Uterus (tissue), 3 donors: ENCODE measurements at regions not wholly inside any gene's neighbourhood (a gene's known extent, or its start where the extent isn't known, plus 50 kb on each side); places are given as distances from the start of the nearest gene placed in this dataset.

Experiments
- DNase-seq, 2 donors: peaks; one replicate each; pipeline ENCODE4 v3.0.0-alpha.2; 2019 to 2020
- H3K27ac ChIP-seq, 2 donors: fragments of 200-600 bp; sonication (generic); 1 replicate in 1 of 2; 2 replicates in 1 of 2; pipeline ENCODE4 v1.5.1; 2016 to 2018
- H3K27me3 ChIP-seq, 2 donors: fragments of 200-600 bp; sonication (generic); one replicate each; pipeline ENCODE4 v1.5.1; 2018 to 2019; ENCODE audit warnings: control low read depth in 1 of 2
- H3K36me3 ChIP-seq, 2 donors: fragments of 200-600 bp; sonication (generic); one replicate each; pipeline ENCODE4 v1.5.1; 2019; ENCODE audit warnings: control low read depth in 1 of 2
- H3K4me1 ChIP-seq, 2 donors: fragments of 200-600 bp; sonication (generic); one replicate each; pipeline ENCODE4 v1.5.1; 2018 to 2019; ENCODE audit warnings: control low read depth in 1 of 2
- H3K4me3 ChIP-seq, 2 donors: fragments of 200-600 bp; sonication (generic); 1 replicate in 1 of 2; 2 replicates in 1 of 2; pipeline ENCODE4 v1.5.1; 2018 to 2019; ENCODE audit warnings: mild to moderate bottlenecking in 1 of 2
- H3K9me3 ChIP-seq, 2 donors: fragments of 200-600 bp; sonication (generic); one replicate each; pipeline ENCODE4 v1.5.1; 2019; ENCODE audit warnings: control low read depth in 1 of 2
- POLR2A ChIP-seq, 2 donors: fragments of 450-650 bp; IDR thresholded peaks; one replicate each; pipeline ENCODE4 v1.6.1; 2016; ENCODE audit warnings: antibody characterized with exemption in 2 of 2, mild to moderate bottlenecking in 1 of 2, moderate library complexity in 1 of 2
- intact Hi-C: fragments of 100-400 bp; cut with DNase I; formaldehyde crosslinking; loops from one replicate; pipeline ENCODE4 v1.15.1; 2023; ENCODE audit warnings: low total_unique reads
- TF ChIP-seq, protein P1 (sequence below), 4 experiments: fragments of 200-600 bp in 2 of 4; fragments of 450-650 bp in 2 of 4; sonication (generic) in 2 of 4; IDR thresholded peaks; one replicate each; pipeline ENCODE4 v1.5.1; 2016 to 2019; ENCODE audit warnings: antibody characterized with exemption in 4 of 4, mild to moderate bottlenecking in 2 of 4, moderate library complexity in 1 of 4
- donor health status: DM: yes; HTN: yes; CAD: no.

DNA sequence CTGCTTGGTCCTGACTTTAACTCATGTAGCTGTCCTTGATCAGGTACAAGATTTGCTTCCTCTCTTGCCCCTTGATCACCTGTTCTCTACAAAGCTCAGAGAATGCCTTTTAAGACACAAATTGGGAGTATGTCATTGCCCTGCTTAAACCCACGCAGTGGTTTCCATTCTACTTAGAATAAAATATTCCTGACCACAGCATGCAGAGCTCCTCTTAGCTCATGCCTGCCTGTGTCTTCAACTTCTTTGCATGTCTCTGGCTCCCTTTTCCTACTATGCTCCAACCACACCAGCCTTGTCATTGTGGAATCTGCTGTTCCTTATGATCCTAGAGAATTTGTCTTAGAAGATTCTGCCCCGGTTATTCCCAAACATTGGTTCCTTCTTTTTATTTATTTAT lies 393.1 kb downstream of the RRAGC start:
- no peak overlapping the region for H3K4me3 ChIP-seq

DNA sequence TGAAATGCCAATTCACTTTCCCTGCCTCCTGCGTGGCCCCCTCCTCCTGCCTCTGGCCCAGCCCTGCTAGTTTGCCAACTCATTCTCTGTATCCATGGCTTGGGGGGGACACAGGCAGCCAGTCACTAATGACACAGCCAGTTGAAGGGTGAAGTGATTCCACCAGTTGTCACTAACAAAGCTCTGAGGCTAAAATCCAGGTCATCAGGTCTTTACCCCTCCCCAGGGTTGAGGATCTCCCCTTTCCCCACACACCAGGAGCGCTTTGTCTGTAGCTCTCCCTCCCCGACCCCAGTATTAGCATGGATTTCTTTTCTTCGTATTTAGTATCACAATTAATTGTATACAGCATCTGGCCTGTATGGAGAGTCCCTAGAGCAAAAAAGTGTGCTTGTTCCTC lies 394.1 kb downstream of the RRAGC start:
- Histone ChIP-seq H3K4me3 (no peak overlapping the region), H3K4me1 (no peaks in the 10 kb centered on the region), H3K36me3 (no peaks in the 10 kb centered on the region), H3K27ac (no peak overlapping the region), H3K27me3 (no peaks in the 10 kb centered on the region), H3K9me3 (no peaks in the 10 kb centered on the region)
- intact Hi-C loops, result no loop called here
- no peak for DNase-seq
- TF ChIP-seq, protein P1, sequence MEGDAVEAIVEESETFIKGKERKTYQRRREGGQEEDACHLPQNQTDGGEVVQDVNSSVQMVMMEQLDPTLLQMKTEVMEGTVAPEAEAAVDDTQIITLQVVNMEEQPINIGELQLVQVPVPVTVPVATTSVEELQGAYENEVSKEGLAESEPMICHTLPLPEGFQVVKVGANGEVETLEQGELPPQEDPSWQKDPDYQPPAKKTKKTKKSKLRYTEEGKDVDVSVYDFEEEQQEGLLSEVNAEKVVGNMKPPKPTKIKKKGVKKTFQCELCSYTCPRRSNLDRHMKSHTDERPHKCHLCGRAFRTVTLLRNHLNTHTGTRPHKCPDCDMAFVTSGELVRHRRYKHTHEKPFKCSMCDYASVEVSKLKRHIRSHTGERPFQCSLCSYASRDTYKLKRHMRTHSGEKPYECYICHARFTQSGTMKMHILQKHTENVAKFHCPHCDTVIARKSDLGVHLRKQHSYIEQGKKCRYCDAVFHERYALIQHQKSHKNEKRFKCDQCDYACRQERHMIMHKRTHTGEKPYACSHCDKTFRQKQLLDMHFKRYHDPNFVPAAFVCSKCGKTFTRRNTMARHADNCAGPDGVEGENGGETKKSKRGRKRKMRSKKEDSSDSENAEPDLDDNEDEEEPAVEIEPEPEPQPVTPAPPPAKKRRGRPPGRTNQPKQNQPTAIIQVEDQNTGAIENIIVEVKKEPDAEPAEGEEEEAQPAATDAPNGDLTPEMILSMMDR (IDR thresholded peaks at IDR 0.05), result no peak
- TF ChIP-seq POLR2A (IDR thresholded peaks at IDR 0.05), result no peak

More for the DNA sequence above, 393.1 kb downstream of the RRAGC start:
- H3K36me3 ChIP-seq, result no peaks in the 10 kb centered on the region
- no peak for DNase-seq
- H3K9me3 ChIP-seq, result no peaks in the 10 kb centered on the region
- intact Hi-C loops, result no loop called here
- TF ChIP-seq, protein P1 (IDR thresholded peaks at IDR 0.05), result no peak
- TF ChIP-seq POLR2A (IDR thresholded peaks at IDR 0.05), result no peak
- no peak overlapping the region for H3K27ac ChIP-seq
- no peaks in the 10 kb centered on the region for H3K27me3 ChIP-seq
- no peaks in the 10 kb centered on the region for H3K4me1 ChIP-seq

DNA sequence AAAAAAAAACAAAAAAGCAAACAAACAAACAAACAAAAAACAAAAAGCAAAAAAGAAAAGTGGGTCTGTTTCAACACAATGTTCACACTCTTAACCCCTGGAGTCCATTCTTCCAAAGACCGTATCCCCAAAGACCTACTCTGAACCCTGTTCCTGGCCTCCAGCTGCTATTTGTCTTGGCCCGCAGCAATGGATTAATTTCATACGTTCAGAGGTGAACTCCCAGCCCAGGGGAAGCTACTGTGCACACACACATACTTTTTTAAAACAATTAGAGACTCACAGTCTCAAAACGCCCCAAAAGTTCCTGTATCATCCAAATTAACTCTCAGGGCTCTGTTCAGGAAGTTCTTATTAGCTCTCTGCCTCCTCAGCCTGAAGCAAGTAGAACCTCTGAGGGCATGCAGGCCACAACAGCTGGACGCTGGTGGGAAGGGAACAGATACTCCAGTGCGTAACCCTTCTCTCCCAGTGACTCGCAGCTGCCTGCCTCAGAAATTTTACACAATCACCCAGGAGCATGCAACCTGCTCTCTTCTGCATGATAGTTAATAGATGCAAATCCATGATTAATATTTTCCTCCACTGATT lies 395.4 kb downstream of the RRAGC start:
- no peak overlapping the region for H3K4me3 ChIP-seq
- no peaks in the 10 kb centered on the region for H3K36me3 ChIP-seq
- TF ChIP-seq, protein P1 (IDR thresholded peaks at IDR 0.05), result no peak
- TF ChIP-seq POLR2A (IDR thresholded peaks at IDR 0.05), result no peak
- no peak for DNase-seq
- H3K27me3 ChIP-seq, result no peaks in the 10 kb centered on the region
- intact Hi-C loops, result no loop called here
- no peak overlapping the region for H3K27ac ChIP-seq
- no peaks in the 10 kb centered on the region for H3K9me3 ChIP-seq
- H3K4me1 ChIP-seq, result no peaks in the 10 kb centered on the region

DNA sequence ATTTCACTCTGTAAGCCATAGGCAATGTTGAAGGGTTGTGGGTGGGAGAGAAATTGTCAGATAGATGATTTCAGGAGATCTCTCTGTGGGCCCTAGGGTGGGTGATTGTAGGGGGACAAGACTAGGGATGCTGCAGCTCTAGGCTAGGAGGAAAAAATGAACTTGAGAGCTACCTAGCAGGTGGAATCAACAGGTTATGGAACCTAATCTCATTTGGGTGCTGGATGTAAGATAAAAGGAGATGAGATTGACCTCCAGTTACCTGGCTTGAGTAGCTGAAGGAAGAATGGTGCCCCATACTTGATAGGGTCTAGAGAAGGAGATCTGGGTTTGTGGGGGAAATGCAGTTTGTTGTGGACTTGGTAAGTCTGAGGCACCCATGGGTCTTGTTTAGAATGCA lies 396.5 kb downstream of the RRAGC start:
- Histone ChIP-seq H3K27me3 (no peaks in the 10 kb centered on the region), H3K4me1 (no peaks in the 10 kb centered on the region), H3K4me3 (no peak overlapping the region), H3K36me3 (no peaks in the 10 kb centered on the region), H3K27ac (no peak overlapping the region), H3K9me3 (no peaks in the 10 kb centered on the region)
- no peak for TF ChIP-seq POLR2A (IDR thresholded peaks at IDR 0.05)
- TF ChIP-seq, protein P1 (IDR thresholded peaks at IDR 0.05), result no peak
- DNase-seq, result no peak
- intact Hi-C loops, result no loop called here

DNA sequence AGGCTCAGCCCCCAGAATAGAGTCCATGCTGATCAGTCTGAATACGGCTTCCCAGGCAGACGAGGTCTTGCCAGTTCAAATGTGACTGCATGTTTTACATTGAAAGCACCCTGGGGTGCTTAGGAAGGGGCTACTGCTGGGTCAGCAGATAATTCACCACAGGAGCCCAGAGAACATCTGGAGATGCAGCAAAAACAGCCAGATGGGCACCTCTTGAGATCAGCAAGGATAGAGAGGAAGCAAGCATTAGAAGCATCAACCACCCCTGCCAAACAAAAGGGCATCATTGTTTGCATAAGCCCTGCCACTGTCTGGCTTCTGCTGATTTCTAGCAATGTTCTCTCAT lies 403.1 kb downstream of the RRAGC start:
- no peak for DNase-seq
- TF ChIP-seq, protein P1 (IDR thresholded peaks at IDR 0.05), result no peak
- TF ChIP-seq POLR2A (IDR thresholded peaks at IDR 0.05), result no peak
- intact Hi-C loops, result no loop called here
- no peaks in the 10 kb centered on the region for H3K36me3 ChIP-seq
- H3K4me3 ChIP-seq, result no peak overlapping the region
- H3K9me3 ChIP-seq, result no peaks in the 10 kb centered on the region
- no peaks in the 10 kb centered on the region for H3K27me3 ChIP-seq
- no peak overlapping the region for H3K27ac ChIP-seq
- no peaks in the 10 kb centered on the region for H3K4me1 ChIP-seq
